HL-60 (cell line): ENCODE measurements at regions not wholly inside any gene's neighbourhood (a gene's known extent, or its start where the extent isn't known, plus 50 kb on each side); places are given as distances from the start of the nearest gene placed in this dataset.

Experiments
- DNase-seq, 2 experiments: peaks; one replicate each; pipeline ENCODE4 v3.0.0-alpha.2; 2010 to 2020; ENCODE audit warnings: low read depth in 1 of 2, low spot score in 1 of 2
- H3K27ac ChIP-seq: fragments of 250-450 bp; sonication (Bioruptor Pico); replicated peaks from 2 replicates; pipeline ENCODE4 v1.5.1; 2020; ENCODE audit warnings: mild to moderate bottlenecking, moderate library complexity
- H3K27me3 ChIP-seq: fragments of 250-450 bp; sonication (Bioruptor Pico); 2 replicates; pipeline ENCODE4 v1.5.1; 2021; ENCODE audit warnings: mild to moderate bottlenecking, moderate library complexity; ENCODE audit not compliant: insufficient read depth, poor library complexity, severe bottlenecking
- H3K4me3 ChIP-seq: replicated peaks from 2 replicates; pipeline ENCODE4 v1.5.1; 2011; ENCODE audit warnings: mild to moderate bottlenecking, control low read depth, low read length; ENCODE audit not compliant: insufficient read depth
- GABPA ChIP-seq: IDR thresholded peaks from 2 replicates; pipeline ENCODE4 v1.6.1; 2012; ENCODE audit warnings: low read depth
- POLR2AphosphoS5 ChIP-seq: IDR thresholded peaks from 2 replicates; pipeline ENCODE4 v1.6.1; 2012; ENCODE audit warnings: low read depth
- SPI1 ChIP-seq: IDR thresholded peaks from 2 replicates; pipeline ENCODE4 v1.6.1; 2012; ENCODE audit warnings: low read depth, mild to moderate bottlenecking, borderline replicate concordance
- TF ChIP-seq, protein P1 (sequence below): IDR thresholded peaks from 2 replicates; pipeline ENCODE4 v1.6.1; 2012; ENCODE audit warnings: low read depth; ENCODE audit not compliant: insufficient replicate concordance
- TF ChIP-seq, protein P2 (sequence below): IDR thresholded peaks from one replicate; pipeline ENCODE4 v1.5.1; 2011; ENCODE audit warnings: low read length, control low read depth, inconsistent platforms; ENCODE audit not compliant: insufficient read depth

- TF ChIP-seq SPI1: no peak
- no peak for TF ChIP-seq GABPA
- TF ChIP-seq, protein P1, sequence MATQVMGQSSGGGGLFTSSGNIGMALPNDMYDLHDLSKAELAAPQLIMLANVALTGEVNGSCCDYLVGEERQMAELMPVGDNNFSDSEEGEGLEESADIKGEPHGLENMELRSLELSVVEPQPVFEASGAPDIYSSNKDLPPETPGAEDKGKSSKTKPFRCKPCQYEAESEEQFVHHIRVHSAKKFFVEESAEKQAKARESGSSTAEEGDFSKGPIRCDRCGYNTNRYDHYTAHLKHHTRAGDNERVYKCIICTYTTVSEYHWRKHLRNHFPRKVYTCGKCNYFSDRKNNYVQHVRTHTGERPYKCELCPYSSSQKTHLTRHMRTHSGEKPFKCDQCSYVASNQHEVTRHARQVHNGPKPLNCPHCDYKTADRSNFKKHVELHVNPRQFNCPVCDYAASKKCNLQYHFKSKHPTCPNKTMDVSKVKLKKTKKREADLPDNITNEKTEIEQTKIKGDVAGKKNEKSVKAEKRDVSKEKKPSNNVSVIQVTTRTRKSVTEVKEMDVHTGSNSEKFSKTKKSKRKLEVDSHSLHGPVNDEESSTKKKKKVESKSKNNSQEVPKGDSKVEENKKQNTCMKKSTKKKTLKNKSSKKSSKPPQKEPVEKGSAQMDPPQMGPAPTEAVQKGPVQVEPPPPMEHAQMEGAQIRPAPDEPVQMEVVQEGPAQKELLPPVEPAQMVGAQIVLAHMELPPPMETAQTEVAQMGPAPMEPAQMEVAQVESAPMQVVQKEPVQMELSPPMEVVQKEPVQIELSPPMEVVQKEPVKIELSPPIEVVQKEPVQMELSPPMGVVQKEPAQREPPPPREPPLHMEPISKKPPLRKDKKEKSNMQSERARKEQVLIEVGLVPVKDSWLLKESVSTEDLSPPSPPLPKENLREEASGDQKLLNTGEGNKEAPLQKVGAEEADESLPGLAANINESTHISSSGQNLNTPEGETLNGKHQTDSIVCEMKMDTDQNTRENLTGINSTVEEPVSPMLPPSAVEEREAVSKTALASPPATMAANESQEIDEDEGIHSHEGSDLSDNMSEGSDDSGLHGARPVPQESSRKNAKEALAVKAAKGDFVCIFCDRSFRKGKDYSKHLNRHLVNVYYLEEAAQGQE: no peak
- TF ChIP-seq, protein P2, sequence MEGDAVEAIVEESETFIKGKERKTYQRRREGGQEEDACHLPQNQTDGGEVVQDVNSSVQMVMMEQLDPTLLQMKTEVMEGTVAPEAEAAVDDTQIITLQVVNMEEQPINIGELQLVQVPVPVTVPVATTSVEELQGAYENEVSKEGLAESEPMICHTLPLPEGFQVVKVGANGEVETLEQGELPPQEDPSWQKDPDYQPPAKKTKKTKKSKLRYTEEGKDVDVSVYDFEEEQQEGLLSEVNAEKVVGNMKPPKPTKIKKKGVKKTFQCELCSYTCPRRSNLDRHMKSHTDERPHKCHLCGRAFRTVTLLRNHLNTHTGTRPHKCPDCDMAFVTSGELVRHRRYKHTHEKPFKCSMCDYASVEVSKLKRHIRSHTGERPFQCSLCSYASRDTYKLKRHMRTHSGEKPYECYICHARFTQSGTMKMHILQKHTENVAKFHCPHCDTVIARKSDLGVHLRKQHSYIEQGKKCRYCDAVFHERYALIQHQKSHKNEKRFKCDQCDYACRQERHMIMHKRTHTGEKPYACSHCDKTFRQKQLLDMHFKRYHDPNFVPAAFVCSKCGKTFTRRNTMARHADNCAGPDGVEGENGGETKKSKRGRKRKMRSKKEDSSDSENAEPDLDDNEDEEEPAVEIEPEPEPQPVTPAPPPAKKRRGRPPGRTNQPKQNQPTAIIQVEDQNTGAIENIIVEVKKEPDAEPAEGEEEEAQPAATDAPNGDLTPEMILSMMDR: no peak
- no peak for TF ChIP-seq POLR2AphosphoS5
- DNase-seq: no peak
- no peak overlapping the region for H3K27ac ChIP-seq
- H3K27me3 ChIP-seq: no peaks in the 10 kb centered on the region
- no peak overlapping the region for H3K4me3 ChIP-seq
Observed at GRCh38 chr3:64290864-64291263, 65.6 kb upstream of the PRICKLE2 start.

- Histone ChIP-seq H3K4me3 (no peak overlapping the region), H3K27me3 (no peaks in the 10 kb centered on the region), H3K27ac (no peak overlapping the region)
- TF ChIP-seq SPI1 (no peak), GABPA (no peak), POLR2AphosphoS5 (no peak)
- TF ChIP-seq, protein P2: no peak
- TF ChIP-seq, protein P1: no peak
- no peak for DNase-seq
Observed at GRCh38 chr3:64290161-64290560, 64.9 kb upstream of the PRICKLE2 start.

GRCh38 chr3:64289622-64290021 is 64.4 kb upstream of the PRICKLE2 start:
- no peak for DNase-seq
- no peaks in the 10 kb centered on the region for H3K27me3 ChIP-seq
- H3K27ac ChIP-seq: no peak overlapping the region
- no peak for TF ChIP-seq POLR2AphosphoS5
- TF ChIP-seq, protein P1: no peak
- TF ChIP-seq GABPA: no peak
- TF ChIP-seq SPI1: no peak
- TF ChIP-seq, protein P2: no peak
- no peak overlapping the region for H3K4me3 ChIP-seq
